Astrocyte of the cerebellum (primary cell): ENCODE measurements at regions not wholly inside any gene's neighbourhood (a gene's known extent, or its start where the extent isn't known, plus 50 kb on each side); places are given as distances from the start of the nearest gene placed in this dataset.

Experiments used
- DNase-seq: peaks from one replicate; pipeline ENCODE4 v3.0.0-alpha.2; 2011; ENCODE audit warnings: low read depth
- H3K4me3 ChIP-seq: 2 replicates; pipeline ENCODE4 v1.5.1; 2011; ENCODE audit warnings: mild to moderate bottlenecking, low read depth, low read length, moderate library complexity
- in situ Hi-C: cut with HindIII; loops from 2 replicates; pipeline ENCODE4 v1.10.0; 2017; ENCODE audit warnings: low sequenced_read_pairs
- TF ChIP-seq, protein P1 (sequence below): IDR thresholded peaks from 2 replicates; pipeline ENCODE4 v1.5.1; 2012; ENCODE audit warnings: low read length, low read depth, moderate library complexity, mild to moderate bottlenecking; ENCODE audit errors: missing control alignments

DNA sequence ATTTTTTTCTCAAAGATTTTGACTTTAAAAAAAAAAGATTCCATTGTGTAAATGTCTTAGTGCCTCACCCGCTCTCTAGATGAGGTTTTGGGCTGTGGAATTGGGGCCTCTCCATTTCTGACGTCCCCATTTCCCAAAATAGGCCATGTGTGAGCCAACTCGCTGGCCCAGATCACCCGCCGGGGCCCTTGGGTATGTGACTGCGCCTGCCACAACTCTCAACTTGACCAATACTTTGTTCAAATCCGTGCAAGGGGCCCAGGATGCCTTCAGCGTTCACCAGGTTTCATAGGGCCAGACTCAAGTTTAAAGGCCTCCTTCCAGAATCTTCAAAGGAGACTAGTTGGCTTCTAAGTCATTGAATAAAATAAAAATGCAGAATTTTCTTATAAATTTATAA is 96.0 kb downstream of the DHCR7 start:
- in situ Hi-C loops = no loop called here
- no peak for DNase-seq
- H3K4me3 ChIP-seq = no peak overlapping the region
- TF ChIP-seq, protein P1, sequence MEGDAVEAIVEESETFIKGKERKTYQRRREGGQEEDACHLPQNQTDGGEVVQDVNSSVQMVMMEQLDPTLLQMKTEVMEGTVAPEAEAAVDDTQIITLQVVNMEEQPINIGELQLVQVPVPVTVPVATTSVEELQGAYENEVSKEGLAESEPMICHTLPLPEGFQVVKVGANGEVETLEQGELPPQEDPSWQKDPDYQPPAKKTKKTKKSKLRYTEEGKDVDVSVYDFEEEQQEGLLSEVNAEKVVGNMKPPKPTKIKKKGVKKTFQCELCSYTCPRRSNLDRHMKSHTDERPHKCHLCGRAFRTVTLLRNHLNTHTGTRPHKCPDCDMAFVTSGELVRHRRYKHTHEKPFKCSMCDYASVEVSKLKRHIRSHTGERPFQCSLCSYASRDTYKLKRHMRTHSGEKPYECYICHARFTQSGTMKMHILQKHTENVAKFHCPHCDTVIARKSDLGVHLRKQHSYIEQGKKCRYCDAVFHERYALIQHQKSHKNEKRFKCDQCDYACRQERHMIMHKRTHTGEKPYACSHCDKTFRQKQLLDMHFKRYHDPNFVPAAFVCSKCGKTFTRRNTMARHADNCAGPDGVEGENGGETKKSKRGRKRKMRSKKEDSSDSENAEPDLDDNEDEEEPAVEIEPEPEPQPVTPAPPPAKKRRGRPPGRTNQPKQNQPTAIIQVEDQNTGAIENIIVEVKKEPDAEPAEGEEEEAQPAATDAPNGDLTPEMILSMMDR = no peak

- TF ChIP-seq, protein P1 = no peak
- in situ Hi-C loops = no loop called here
- no peak overlapping the region for H3K4me3 ChIP-seq
- no peak for DNase-seq
Observed at GRCh38 chr11:71349627-71350026, 97.2 kb upstream of the SHANK2 start.

DNA sequence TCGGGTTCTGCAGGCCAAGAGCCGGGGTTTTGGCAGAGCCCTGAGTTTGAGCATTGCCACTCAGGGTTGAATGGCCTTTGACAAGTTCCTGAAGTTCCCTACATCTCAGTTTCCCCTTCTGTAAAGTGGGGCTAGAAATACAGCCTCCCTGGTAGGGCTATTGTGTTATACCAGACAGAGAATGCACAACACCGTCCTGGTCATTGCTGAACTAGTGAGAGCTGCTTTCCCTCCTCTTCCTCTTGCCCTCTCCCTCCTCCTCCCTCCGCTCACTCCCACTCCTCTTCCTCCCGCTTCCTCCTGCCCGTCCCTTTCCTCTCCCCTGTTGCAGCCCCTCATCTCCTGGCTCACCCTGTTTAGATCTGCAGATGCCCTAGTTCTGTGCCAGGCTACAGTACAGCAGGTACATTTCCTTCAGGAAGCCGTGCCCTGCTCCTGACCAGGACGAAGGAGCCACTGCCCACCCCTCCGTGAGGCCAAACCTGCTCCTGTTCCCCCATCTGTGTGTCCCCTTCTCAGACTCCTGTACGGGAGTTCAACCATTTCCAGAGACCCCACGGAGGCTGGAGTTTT is 91.5 kb upstream of the SHANK2 start:
- no peak overlapping the region for H3K4me3 ChIP-seq
- no peak for DNase-seq
- TF ChIP-seq, protein P1 = no peak
- in situ Hi-C loops = no loop called here

DNA sequence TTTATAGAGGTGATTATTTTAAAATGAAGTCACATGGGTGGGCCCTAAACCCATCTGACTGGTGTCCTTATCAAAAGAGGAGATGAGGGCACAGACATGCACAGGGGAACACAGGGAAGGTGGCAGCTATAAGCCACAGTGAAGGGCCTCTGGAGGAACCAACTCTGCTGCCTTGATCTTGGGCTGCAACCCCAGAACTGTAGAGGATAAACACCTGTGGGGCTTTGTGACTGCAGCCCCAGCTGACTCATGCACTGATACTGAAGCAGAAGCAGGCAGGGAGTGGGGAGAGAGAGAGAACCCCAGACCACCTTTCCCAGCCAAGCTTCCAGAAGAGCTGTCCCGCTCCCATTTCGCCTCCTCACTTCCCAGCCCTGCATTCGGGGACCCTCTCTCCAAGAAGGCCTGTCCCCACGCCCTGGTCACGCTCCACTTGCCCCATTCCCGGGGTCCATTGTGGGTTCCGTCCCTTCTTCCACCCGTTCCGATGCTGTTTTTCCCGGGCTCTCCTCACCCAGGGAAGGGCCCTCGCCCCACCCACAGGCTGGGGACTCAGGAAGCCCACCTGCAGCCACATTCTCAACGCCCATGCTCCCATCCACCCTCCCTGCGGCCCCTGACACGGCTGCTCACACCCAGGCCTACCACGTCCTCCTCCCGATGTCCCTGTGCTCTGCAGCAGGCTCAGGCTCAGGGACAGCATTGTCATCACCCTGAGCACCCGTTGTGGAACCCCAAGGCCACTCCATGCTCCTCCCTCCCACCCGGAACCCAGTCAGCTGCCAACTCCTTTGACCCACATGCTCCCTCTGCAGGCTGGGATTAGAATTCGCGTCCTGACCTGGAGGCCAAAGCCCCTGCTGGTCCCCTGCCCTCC is 90.8 kb upstream of the SHANK2 start:
- TF ChIP-seq, protein P1 = peak; percentile 46
- H3K4me3 ChIP-seq = no peak overlapping the region
- in situ Hi-C loops = no loop called here
- DNase-seq = no peak

- in situ Hi-C loops = no loop called here
- TF ChIP-seq, protein P1 = no peak
- DNase-seq = no peak
- H3K4me3 ChIP-seq = no peak overlapping the region
Observed at GRCh38 chr11:71342116-71342515, 89.7 kb upstream of the SHANK2 start.

DNA sequence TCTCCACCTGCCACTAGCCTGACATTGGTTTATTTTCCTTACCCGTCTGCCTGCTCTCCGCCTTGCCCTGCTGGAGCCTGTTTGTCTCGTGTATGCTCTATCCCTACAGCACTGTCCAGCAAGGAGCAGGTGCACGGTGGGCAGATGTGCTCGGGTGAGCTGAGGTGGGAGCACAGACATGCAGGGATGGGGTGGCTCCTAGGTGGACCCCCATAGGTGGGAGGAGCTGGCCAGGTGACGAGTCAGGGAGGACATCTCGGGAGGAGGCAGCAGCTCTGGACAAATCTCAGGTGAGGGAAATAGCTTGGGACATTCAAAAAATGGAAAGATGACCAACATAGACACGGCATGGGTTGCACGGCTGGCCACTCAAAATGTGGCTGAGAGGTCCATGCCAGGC is 89.2 kb upstream of the SHANK2 start:
- DNase-seq = no peak
- in situ Hi-C loops = no loop called here
- H3K4me3 ChIP-seq = no peak overlapping the region
- TF ChIP-seq, protein P1 = no peak
